ENCODE measurements at regions not wholly inside any gene's neighbourhood (a gene's known extent, or its start where the extent isn't known, plus 50 kb on each side); places are given as distances from the start of the nearest gene placed in this dataset.

DNA sequence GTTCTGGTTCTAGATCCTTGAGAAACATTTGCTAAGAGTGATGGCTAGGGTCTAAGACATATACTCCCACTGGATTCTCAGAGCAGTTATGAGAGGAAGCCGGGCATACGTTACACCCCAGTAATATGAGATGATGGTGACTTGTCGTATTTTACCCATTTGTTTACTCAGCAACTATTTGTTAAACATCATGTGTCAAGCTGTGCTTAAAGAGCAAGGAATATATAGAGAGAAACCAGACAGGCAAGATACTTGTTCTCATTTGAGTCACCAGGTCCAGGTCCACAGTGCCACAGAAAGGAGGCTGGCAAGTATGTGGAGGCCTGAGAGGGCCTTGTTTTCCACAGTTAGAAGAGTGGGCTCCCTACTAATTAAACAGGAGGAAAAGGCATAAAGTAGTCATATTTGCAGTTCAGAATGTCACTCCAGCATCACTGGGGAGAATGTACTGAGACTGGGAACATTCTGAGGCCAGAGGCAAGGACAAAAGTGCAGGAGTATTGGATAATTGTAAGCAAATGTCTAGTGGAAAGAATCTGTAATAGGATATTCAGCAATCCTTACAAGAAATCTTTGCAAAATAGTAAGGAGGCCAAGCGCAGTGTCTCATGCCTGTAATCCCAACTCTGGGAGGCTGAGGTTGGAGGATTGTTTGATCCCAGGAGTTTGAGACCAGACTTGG is 142.2 kb downstream of the IRS2 start:
- DNase-seq = no peak

DNA sequence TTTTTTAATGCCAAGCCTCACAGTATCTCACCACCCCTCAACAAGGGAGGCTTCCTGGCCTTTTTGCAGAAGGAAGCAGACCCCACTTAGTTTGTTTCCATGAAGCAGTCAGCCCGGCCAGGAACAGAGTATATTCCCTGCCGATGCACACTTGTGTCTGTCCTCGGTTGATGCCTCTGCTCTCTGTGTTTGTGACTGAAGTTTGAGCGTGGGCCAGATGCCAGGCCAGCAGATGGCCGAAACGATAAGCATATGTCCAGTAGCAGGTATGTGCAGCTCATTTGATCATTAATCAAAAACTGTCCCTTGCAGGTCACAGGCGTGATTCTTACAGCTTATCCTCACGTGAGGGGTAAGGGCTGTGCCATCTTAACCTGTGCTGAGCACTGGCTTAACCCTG is 144.0 kb downstream of the IRS2 start:
- DNase-seq = no peak

DNA sequence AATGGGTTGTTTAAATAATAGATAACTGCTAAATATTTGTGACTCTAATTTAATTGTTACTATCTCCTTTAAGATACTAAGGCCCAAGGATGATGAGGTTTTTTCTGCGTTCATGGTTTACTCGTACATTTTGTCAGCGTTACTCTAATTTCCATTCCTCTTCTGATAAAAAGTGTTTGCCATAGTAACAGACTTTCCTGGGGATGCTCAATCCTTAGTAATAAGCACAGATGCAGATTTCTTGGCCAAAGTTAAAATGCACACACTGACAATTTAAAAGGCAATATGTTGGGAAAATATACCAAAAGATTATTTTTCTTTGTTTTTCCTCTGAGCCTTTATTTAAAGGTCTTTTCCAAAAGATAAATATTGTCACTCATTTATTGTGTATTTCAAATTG is 149.6 kb downstream of the IRS2 start:
- DNase-seq = no peak

DNA sequence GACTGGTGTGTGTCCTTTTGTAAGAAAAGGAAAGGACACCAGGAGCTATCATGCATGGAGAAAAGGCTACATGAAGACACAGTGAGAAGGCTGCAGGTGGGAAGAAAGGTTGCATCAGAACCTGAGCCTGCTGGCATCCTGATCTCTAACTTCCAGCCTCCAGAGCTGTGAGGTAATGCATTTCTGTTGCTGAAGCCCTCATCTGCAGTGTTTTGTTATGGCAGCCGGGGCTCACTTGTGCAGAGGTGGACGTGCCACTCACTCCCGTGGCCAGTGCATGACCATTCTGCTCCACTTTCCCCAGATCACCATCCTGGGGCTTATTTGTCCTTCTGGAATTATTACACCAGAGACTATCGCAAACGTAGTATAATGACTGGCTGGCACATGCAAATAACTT is 155.3 kb downstream of the IRS2 start:
- no peak for DNase-seq

DNA sequence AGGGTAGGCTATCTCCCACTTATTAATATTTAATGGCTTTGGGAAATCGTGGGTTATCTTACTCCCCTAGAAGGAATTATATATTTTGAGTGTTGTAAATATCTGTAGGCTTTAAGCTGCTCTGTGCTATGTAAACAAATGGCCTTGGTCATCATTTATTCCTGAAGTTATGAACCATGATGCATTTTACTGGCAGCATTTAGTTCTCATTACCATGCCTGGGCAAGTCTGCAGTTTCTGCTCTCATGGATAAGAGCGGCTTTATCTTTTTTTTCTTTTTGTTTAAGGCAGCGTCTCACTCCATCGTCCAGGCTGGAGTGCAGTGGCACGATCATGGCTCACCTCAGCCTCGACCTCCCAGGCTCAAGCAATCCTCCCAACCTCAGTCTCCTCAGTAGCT is 156.1 kb downstream of the IRS2 start:
- no peak for DNase-seq

DNA sequence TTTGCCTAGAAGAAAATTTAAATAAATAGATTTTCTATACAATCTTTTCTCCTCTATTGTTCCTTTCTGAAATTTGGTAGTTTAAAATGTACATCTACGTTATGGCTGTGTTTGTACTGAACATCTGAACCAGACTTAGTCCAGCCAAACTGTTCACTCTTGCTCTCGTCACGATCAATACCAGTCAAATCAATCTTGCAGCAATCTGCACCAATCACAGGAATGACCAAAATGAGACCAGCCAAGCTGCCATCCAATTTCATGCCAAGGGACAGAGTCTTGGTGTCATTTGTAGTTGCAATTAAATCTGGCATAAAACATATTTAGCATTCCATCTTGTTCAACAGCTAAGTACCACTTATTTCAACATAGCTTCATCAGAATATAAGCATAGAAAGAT is 156.6 kb downstream of the IRS2 start:
- no peak for DNase-seq

DNA sequence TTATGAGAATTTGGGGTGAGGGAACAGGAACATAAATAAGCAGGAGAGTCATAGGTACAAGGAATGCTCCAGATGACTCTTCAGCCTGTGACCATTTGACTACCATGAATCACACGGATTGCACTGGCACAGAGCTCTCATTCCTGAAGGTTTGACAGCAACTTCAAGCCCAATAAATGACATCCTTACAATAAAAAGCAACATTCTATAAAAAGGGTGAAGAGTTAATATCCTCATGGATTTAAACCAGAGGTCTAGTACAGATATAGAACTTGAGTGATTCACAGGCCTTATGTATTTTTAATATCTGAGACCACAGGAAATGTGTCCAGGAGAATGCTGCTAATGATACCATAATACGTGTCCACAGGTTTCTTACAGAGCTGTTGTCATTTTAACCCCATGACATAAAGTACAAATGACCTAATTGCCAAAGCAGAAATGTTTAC is 158.1 kb downstream of the IRS2 start:
- no peak for DNase-seq

DNA sequence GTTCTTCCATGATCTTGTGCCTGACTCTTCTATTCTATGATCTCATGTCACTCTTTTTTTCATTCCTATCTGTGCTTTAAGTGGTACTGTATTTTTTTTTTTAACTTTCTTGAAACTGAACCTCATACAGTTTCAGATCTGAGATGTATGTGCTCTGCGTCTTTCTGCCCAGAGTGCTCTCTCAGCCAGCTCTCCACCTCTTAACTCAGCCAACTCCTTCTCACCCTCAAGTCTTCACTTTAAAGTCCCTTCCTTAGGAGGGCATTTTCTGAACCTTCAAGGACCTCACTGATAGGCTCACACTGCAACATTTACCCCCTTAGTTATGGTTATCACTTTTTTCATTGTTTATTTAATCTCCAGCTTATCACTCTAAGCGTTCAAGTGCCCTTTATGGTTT is 158.7 kb downstream of the IRS2 start:
- DNase-seq = peak in 1 of 2 experiments; percentile 76

DNA sequence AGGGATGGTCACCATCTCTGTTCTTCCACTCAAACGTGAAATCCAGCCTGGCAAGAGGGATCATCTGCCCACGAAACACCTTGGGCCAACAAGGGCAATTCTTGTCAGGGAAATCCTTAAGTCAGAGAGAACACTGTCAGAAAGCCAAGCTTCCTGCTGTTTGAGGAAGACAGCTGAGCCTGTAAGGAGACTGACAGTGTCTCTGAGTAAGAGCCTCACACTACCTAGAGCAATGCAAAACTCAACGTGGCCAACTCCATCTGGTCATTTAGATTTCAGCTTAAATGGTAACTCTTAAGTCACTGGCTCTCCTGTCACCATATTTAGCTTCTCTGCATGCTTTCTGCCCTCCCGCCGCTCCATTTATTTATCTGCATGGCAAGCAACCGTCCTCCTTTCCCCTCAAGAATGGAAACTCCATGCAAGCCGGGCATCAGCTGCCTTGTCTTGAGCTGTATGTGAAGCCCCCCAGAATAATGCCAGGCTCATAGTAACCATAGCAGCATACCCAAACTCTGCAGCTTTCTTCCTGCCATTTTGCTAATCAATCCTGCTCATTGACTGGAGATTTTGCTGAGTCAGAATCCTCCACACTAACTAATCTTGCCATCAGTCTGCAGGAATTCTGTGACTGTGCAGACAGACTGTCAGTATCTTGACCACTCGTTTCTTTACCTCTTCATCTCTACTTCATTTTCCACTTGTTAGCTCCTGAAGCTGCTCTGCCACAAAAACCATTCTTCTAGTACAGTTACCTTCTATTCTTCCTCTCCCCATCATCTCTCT is 159.8 kb downstream of the IRS2 start:
- DNase-seq = no peak

DNA sequence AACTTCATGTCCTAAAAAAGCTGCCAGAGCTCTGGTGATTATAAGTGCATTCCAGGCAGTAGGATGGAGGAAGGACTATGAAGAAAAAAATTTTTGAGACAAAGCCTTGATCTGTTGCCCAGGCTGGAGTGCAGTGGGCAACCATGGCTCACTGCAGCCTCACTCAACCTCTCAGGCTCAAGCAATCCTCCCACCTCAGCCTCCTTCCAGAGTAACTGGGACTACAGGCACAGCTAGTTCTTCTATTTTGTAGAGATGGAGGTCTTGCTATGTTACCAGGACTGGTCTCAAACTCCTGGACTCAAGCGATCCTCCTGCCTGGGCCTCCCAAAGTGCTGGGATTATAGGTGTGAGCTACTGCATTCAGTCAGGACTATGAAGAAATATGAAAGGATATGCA is 161.2 kb downstream of the IRS2 start:
- DNase-seq = no peak

DNA sequence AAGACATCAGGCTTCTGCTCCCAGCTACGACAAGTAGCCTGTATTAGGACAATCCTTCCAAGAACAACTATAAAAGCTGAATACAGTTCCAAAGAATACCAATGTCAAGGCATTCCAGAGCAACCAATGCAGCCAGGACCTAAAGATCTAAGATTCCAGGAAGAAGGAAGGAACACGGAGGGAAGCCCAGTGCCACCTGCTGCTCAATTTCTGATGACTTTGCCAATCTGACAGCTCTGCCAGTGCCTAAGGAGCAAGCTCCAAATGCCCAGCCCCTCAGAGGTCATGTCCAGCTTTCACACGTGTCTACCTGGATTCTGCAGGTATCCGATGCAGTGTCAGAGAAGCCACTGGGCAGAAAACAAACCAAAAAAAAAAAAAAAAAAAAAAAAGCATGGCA is 164.4 kb downstream of the IRS2 start:
- no peak for DNase-seq

DNA sequence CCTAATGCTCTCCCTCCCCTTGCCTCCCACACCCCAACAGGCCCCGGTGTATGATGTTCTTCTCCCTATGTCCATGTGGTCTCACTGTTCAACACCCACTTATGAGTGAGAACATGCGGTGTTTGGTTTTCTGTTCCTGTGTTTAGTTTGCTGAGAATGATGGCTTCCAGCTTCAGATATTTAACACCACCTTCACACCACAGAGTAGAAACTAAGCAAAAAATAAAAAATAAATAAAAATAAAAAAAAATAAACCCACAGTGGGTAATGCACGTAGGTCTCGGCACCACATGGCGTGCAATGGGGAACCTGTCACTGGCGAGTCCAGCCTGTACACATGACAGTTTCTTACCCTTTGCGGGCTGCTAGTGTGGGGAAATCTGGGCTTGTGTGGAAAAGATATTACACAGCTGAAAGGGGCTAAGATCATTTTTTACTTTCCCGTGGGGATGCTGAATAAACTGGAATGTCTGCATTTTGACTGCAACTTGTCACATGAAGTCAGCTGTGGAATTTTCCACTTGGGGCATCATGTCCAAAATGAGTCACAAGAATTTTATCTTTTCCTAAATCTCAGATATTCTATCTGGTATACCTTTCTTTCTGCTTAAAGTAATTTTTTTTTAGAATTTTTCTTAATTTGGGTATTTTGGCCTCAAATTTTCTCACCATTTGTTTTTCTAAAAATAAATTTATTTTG is 170.5 kb downstream of the IRS2 start:
- no peak for DNase-seq

DNA sequence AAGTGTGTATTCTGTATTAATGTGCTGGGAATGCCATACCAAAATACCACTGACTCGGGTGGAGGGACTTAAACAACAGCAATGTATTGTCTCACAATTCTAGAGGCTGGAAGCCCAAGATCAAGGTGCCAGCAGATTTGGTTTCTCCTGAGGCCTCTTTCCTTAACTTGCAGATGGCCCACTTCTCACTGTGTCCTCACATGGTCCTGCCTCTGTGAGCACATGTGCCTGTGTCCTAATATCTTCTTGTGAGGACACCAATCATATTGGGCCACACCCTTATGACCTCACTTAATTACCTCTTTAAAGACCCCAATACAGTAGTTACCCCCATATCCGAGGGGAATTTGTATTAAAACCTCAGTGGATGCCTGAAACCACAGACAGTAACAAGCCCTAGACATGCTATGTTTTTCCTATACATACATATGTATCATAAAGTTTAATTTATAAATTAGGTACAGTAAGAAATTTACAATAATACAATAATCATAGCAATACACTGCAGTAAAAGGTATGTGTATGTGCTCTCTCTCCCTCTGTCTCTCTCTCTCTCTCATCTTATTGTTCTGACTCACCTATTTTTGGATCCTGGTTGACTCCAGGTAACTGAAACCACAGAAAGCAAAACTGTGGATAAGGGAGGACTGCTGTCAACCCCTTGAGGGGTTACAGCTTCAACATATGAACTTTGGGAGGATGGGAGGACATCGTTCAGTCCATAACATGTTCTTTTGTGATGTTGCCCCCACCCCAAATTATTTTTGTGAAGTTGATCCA is 174.3 kb downstream of the IRS2 start:
- no peak for DNase-seq

DNA sequence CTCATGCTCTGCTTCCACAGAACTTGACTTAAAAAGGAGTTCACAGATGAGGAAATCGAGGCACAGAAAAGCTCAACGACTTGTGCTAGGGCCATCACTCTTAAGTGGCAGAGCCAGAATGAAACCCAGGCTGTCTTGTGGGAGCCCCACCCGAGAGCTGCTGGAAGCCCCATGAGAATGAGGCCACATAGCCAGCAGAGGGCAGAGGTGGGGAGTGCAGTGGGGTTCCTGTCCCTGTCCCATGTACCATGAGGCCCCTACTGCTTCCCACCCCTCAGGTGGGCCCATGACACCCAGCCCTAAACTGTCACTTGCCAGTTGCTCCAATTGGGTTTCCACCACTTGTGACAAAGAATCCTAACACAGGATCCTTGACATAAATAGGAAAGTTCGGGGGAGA is 175.9 kb downstream of the IRS2 start:
- DNase-seq = no peak

DNA sequence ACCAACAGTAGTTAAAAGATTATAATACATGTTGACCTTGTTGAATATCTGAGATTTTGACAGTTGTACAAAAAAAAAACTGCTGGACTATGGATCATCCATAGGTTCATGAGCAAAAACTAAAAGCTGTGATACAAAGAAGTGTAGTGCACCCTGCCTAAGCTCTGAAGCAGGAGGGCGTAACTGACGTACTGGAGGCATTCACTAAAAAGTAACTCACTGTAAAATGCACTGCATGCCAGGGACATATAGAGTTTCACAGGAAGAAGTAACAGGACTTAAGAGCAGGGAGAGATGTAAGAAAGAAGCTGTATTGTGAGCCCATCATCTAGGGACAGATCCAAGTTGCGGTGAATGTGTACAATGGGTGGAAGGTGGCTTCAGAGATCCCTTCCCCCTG is 177.9 kb downstream of the IRS2 start:
- no peak for DNase-seq

DNA sequence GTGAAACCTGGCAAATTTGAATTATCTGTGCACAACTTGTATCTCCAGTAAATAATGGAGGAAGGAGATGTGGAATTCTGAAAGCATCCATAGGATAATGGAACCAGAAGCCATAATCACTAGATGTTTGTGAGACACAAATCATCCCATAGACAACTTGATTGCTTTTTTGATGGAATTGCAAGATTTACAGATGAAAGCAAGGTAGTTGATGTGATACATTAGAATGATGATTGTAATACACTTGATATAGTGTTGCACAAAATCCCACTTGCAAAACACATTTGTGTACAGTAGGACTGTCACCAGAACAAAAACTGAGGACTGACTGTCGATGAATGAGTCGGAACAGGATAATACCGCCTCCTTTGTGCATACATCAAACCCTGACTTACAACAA is 178.3 kb downstream of the IRS2 start:
- DNase-seq = no peak

DNA sequence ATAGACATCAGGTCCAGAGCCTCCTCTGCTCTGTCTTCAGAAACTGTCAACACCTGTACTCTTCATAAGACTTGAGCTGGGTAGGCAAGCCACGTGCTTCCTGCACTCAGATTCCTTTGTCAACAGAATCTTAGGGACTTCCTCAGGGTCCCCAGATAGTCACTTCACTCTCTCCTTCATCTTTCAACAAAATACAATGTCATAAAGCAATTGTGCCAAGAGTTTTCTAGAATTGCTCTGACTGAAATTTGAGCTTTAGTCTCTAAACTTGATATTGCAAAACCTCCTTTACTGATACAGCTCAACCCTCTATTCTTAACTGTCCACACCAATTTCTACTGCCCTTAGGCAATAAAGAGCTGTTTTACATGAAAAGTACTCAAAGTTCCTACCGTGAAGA is 179.9 kb downstream of the IRS2 start:
- DNase-seq = no peak

DNA sequence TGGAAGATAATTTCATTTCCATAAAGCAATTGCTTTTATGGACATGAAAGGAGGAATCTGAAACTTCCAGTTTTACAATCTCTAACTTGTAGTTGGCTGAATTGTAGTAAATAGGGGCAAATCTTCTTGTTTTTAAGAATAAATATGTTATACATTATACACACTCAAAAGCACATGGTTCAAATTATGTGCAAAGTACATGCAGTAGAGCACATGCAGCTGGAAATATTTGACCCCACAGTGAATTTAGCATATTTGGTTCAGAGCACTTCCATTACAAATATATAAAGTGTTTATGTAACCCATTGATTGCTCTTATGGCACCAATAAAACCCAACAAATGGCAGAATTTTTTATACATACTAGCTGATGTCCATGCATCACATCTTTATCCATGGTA is 180.5 kb downstream of the IRS2 start:
- no peak for DNase-seq

DNA sequence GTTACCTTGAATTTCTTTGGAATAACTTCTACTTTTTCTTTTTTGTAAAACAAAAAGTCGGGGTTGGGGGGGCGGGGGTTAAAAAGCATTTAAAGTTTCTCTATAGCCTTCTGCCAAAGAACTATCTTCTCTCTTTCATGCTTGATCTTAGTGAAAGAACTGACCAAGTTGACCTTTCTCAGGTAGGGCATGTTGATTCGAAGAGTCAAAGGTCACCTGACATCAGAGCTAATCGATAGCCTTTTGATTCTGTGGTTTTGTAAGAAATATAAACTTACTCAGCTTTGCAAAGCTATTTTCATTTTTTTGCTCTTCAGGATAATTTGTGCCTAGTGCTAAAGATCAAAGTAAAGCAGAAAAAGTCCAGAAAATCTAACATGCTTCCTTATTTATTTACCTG is 181.5 kb downstream of the IRS2 start:
- DNase-seq = no peak

DNA sequence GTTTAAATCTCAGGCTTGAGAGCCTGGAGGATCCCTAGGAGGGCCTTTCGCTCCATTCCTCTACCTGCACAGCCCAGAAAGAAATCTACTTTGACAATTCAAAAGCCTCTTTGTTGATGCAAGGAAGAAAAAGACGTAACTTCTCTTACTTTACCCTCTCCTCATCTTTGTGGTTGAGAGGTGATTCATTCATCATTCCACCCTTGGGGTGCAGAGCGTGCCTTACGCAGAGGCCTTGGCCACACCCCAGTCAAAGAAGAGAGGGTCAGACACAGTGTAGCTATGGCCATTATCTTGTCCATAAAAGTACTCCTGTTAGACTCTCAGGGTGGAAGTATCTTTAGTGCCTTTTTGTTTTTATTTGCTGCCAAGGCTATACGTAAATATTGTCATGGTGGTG is 184.0 kb downstream of the IRS2 start:
- DNase-seq = no peak

DNA sequence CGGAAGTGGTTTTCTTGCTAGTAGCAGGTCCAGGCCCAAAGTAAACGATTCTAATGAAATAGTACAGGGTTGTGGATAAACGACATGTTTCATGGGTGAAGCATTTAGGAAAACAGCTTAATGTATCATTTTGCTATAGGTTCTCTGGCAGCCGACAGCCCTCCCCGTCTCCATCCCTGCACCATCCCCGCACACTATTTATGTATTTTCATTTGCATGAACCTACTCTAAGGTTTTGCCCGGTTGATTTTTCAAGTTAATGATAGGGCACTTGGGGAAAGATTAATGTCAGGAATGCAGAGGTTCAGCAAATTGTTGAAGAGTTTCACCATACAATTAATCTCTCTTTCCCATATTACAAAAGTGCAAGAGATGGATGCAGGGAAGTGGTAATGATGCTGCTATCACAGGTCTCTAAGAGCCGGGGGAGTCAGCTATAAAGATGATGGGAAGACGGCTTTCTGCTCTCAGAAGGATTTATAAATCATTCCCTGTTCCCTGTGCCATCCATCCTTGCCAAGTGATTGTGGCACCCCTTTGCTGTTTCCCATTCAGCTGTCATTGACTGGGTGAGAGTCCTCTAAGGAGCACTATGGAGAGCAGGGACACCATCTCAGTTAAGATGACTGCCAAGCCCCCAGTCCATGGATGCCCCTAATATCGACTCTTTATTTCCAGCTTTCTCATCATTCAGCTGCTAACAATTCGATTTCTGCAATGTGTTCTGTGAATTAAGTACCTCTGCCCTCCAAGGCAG is 186.3 kb downstream of the IRS2 start:
- no peak for DNase-seq

DNA sequence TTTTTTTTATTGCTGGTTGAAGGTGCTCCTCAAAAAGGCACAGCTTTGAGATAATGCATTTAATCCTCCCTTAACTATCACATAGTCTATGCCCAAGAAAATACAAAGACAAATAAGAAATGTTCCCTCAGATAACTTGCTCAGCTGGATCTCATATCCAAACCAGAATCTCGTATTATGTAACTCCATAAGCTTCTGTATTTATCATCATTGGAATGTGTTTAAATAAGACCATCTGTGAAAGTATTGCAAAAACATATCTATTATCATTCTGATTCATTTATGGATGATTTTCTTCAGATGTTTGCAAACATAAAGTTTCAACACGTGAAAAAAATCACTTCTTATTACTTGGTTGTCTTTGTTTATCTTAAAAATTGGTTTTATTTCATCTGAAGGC is 190.9 kb downstream of the IRS2 start:
- no peak for DNase-seq

DNA sequence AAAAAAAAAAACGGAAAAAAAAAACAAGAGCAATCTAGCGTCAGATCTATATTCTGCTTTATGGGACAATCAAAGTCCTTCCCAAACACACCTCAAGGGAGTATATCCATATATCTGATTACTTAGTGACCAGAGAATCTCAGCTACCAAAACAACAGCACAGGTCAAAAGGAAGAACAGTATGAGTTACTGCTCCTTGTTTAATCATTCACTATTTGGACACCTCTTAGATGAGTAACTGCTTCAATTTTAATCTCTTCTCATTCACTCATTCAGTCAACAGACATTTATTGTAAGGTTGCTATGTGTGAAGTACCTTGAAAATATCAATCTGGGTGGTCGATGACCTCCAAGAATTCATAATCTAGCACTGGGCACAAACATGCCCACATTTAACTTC is 193.2 kb downstream of the IRS2 start:
- DNase-seq = no peak
